ENCODE measurements at regions not wholly inside any gene's neighbourhood (a gene's known extent, or its start where the extent isn't known, plus 50 kb on each side); places are given as distances from the start of the nearest gene placed in this dataset.

GRCh38 chr7:156099085-156099484 is 286.8 kb upstream of the SHH start:
- no peak overlapping the region for H3K27ac Mint-ChIP-seq
- no peaks in the 10 kb centered on the region for H3K4me1 Mint-ChIP-seq
- no peaks in the 10 kb centered on the region for H3K27me3 Mint-ChIP-seq
- Histone ChIP-seq H3K4me2 (replicated peaks; ENCODE audit: low read depth, low read length, poor library complexity, severe bottlenecking) (no peak overlapping the region), H3K4me3 (ENCODE audit: control extremely low read depth in 1 of 5, extremely low read depth in 1 of 5, insufficient read depth in 1 of 5, low read depth in 2 of 5, low read length in 4 of 5) (no peak overlapping the region), H3K36me3 (replicated peaks in 1 of 2; ENCODE audit: control extremely low read depth in 1 of 2, control insufficient read depth in 1 of 2, extremely low read depth in 1 of 2, insufficient read depth in 2 of 2, low read length in 1 of 2) (no peaks in the 10 kb centered on the region), H3K27me3 (replicated peaks in 1 of 4; ENCODE audit: control extremely low read depth in 1 of 4, control insufficient read depth in 3 of 4, insufficient read depth in 4 of 4, low read length in 3 of 4) (peaks cover 0 to 3% (median 0%) of the 10 kb centered on the region in 4 experiments), H2AFZ (ENCODE audit: insufficient read depth, low read depth, low read length, poor library complexity, severe bottlenecking) (no peak overlapping the region), H3K9me3 (ENCODE audit: control extremely low read depth in 1 of 3, control insufficient read depth in 2 of 3, insufficient read depth in 1 of 3, low read length in 2 of 3) (peaks cover 0 to 11% (median 0%) of the 10 kb centered on the region in 3 donors), H3K9ac (ENCODE audit: low read length) (no peak overlapping the region), H3K27ac (ENCODE audit: low read length in 2 of 2) (no peak overlapping the region), H3K79me2 (ENCODE audit: control insufficient read depth, insufficient read depth, low read length) (no peaks in the 10 kb centered on the region), H4K20me1 (ENCODE audit: control insufficient read depth, insufficient read depth, low read length, poor library complexity, severe bottlenecking) (no peaks in the 10 kb centered on the region), H3K4me1 (ENCODE audit: control insufficient read depth in 2 of 2, insufficient read depth in 2 of 2, low read length in 2 of 2) (no peaks in the 10 kb centered on the region)
- DNase-seq (no peak), ATAC-seq (ENCODE audit: low read depth) (no peak)
- intact Hi-C loops (cut with micrococcal nuclease), result no loop called here
- no peak overlapping the region for H3K4me3 Mint-ChIP-seq
- 94% methylated on average over 9 of the region's 10 CpGs for WGBS (ENCODE audit: insufficient coverage)
- POLR2A ChIA-PET, result no interaction called here
- H3K9me3 Mint-ChIP-seq (ENCODE audit: insufficient read depth), result no peaks in the 10 kb centered on the region
- CTCF ChIA-PET, result no interaction called here
- TF ChIP-seq EZH2 (IDR thresholded peaks at IDR 0.05; ENCODE audit: borderline replicate concordance, insufficient read depth, low read depth, low read length, poor library complexity, severe bottlenecking), result no peak
- TF ChIP-seq, protein P1, sequence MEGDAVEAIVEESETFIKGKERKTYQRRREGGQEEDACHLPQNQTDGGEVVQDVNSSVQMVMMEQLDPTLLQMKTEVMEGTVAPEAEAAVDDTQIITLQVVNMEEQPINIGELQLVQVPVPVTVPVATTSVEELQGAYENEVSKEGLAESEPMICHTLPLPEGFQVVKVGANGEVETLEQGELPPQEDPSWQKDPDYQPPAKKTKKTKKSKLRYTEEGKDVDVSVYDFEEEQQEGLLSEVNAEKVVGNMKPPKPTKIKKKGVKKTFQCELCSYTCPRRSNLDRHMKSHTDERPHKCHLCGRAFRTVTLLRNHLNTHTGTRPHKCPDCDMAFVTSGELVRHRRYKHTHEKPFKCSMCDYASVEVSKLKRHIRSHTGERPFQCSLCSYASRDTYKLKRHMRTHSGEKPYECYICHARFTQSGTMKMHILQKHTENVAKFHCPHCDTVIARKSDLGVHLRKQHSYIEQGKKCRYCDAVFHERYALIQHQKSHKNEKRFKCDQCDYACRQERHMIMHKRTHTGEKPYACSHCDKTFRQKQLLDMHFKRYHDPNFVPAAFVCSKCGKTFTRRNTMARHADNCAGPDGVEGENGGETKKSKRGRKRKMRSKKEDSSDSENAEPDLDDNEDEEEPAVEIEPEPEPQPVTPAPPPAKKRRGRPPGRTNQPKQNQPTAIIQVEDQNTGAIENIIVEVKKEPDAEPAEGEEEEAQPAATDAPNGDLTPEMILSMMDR (IDR thresholded peaks at IDR 0.05), result no peak

GRCh38 chr7:156096771-156097538 is 284.7 kb upstream of the SHH start:
- TF ChIP-seq, protein P1 (IDR thresholded peaks at IDR 0.05), result no peak
- TF ChIP-seq EZH2 (IDR thresholded peaks at IDR 0.05; ENCODE audit: borderline replicate concordance, insufficient read depth, low read depth, low read length, poor library complexity, severe bottlenecking), result no peak
- Histone ChIP-seq H3K27ac (ENCODE audit: low read length in 2 of 2) (no peak overlapping the region), H4K20me1 (ENCODE audit: control insufficient read depth, insufficient read depth, low read length, poor library complexity, severe bottlenecking) (no peaks in the 10 kb centered on the region), H3K9ac (ENCODE audit: low read length) (no peak overlapping the region), H3K36me3 (replicated peaks in 1 of 2; ENCODE audit: control extremely low read depth in 1 of 2, control insufficient read depth in 1 of 2, extremely low read depth in 1 of 2, insufficient read depth in 2 of 2, low read length in 1 of 2) (no peaks in the 10 kb centered on the region), H3K9me3 (ENCODE audit: control extremely low read depth in 1 of 3, control insufficient read depth in 2 of 3, insufficient read depth in 1 of 3, low read length in 2 of 3) (peaks cover 0 to 18% (median 0%) of the 10 kb centered on the region in 3 donors), H3K79me2 (ENCODE audit: control insufficient read depth, insufficient read depth, low read length) (no peaks in the 10 kb centered on the region), H3K4me2 (replicated peaks; ENCODE audit: low read depth, low read length, poor library complexity, severe bottlenecking) (no peak overlapping the region), H3K4me3 (ENCODE audit: control extremely low read depth in 1 of 5, extremely low read depth in 1 of 5, insufficient read depth in 1 of 5, low read depth in 2 of 5, low read length in 4 of 5) (no peak overlapping the region), H3K4me1 (ENCODE audit: control insufficient read depth in 2 of 2, insufficient read depth in 2 of 2, low read length in 2 of 2) (no peaks in the 10 kb centered on the region), H2AFZ (ENCODE audit: insufficient read depth, low read depth, low read length, poor library complexity, severe bottlenecking) (no peak overlapping the region), H3K27me3 (replicated peaks in 1 of 4; ENCODE audit: control extremely low read depth in 1 of 4, control insufficient read depth in 3 of 4, insufficient read depth in 4 of 4, low read length in 3 of 4) (peaks cover 0 to 3% (median 0%) of the 10 kb centered on the region in 4 experiments)
- ATAC-seq (ENCODE audit: low read depth) (no peak), DNase-seq (no peak)
- ChIA-PET POLR2A (no interaction called here), CTCF (no interaction called here)
- H3K4me1 Mint-ChIP-seq, result no peaks in the 10 kb centered on the region
- peaks cover 3% of the 10 kb centered on the region for H3K27me3 Mint-ChIP-seq
- no peaks in the 10 kb centered on the region for H3K9me3 Mint-ChIP-seq (ENCODE audit: insufficient read depth)
- 80% methylated on average over 12 of the region's 20 CpGs for WGBS (ENCODE audit: insufficient coverage)
- intact Hi-C loops (cut with micrococcal nuclease), result no loop called here
- H3K27ac Mint-ChIP-seq, result no peak overlapping the region
- H3K4me3 Mint-ChIP-seq, result no peak overlapping the region

Data from B cell (primary cell).